ENCODE measurements at regions not wholly inside any gene's neighbourhood (a gene's known extent, or its start where the extent isn't known, plus 50 kb on each side); places are given as distances from the start of the nearest gene placed in this dataset.

GRCh38 chr13:79668201-79668752, 187.3 kb downstream of the NDFIP2 start:
- H2AFZ ChIP-seq = no peak overlapping the region
- peaks cover 2% of the 10 kb centered on the region; the same call in 1 of the 2 replicates for H3K4me1 ChIP-seq (ENCODE audit: insufficient read depth)
- no peaks in the 10 kb centered on the region for H3F3A ChIP-seq (replicated peaks; ENCODE audit: low read depth)
- Mint-ChIP-seq H3K4me1 (peaks cover 3% of the 10 kb centered on the region), H3K36me3 (ENCODE audit: low read depth) (no peaks in the 10 kb centered on the region), H3K9me3 (no peaks in the 10 kb centered on the region), H3K4me3 (no peak overlapping the region), H3K27me3 (ENCODE audit: insufficient read depth, low read depth, poor library complexity) (no peaks in the 10 kb centered on the region), H3K27ac (no peak overlapping the region)
- H3K4me2 ChIP-seq = no peak overlapping the region
- H3K27ac ChIP-seq (ENCODE audit: low read depth) = no peak overlapping the region
- DNase-seq (ENCODE audit: low spot score) = no peak
- no peaks in the 10 kb centered on the region for H4K20me1 ChIP-seq (replicated peaks; ENCODE audit: insufficient read depth)
- no peaks in the 10 kb centered on the region for H3K79me2 ChIP-seq (replicated peaks; ENCODE audit: insufficient read depth)
- no peak overlapping the region for H3K4me3 ChIP-seq
- no peaks in the 10 kb centered on the region for H3K27me3 ChIP-seq (ENCODE audit: insufficient read depth)
- H3K36me3 ChIP-seq (ENCODE audit: insufficient read depth) = no peaks in the 10 kb centered on the region
- ATAC-seq = no peak
- no peaks in the 10 kb centered on the region for H3K9me2 ChIP-seq (ENCODE audit: insufficient read depth)
- TF ChIP-seq JUNB (IDR thresholded peaks at IDR 0.05; ENCODE audit: unreplicated experiment) (no peak), REST (IDR thresholded peaks at IDR 0.05; ENCODE audit: unreplicated experiment) (no peak), CTCF (conservative IDR thresholded peaks at IDR 0.05; ENCODE audit: low read depth in 2 of 2) (no peak), ZNF114 (CRISPR knock-in tag; IDR thresholded peaks at IDR 0.05) (no peak), NANOG (IDR thresholded peaks at IDR 0.05; ENCODE audit: borderline replicate concordance) (no peak), CREB1 (CRISPR knock-in tag; IDR thresholded peaks at IDR 0.05; ENCODE audit: low read depth) (no peak), ZNF331 (CRISPR knock-in tag; IDR thresholded peaks at IDR 0.05; ENCODE audit: low read depth) (no peak), ETS1 (IDR thresholded peaks at IDR 0.05) (no peak), ZNF462 (CRISPR knock-in tag; IDR thresholded peaks at IDR 0.05) (no peak), POLR2AphosphoS5 (IDR thresholded peaks at IDR 0.05; ENCODE audit: low read depth) (no peak), EZH2phosphoT487 (IDR thresholded peaks at IDR 0.05; ENCODE audit: unreplicated experiment) (no peak), STAT1 (IDR thresholded peaks at IDR 0.05; ENCODE audit: unreplicated experiment) (no peak), EZH2 (IDR thresholded peaks at IDR 0.05; ENCODE audit: low read depth, unreplicated experiment) (no peak)

All from GM23338 (cell line).